Kidney epithelial cell (primary cell): ENCODE measurements at regions not wholly inside any gene's neighbourhood (a gene's known extent, or its start where the extent isn't known, plus 50 kb on each side); places are given as distances from the start of the nearest gene placed in this dataset.

Source experiments
- DNase-seq: peaks from one replicate; pipeline ENCODE4 v3.0.0-alpha.2; 2010; ENCODE audit warnings: low read depth
- H3K27me3 ChIP-seq: 2 replicates; pipeline ENCODE4 v1.6.0; 2011; ENCODE audit warnings: low read length; ENCODE audit not compliant: control insufficient read depth, insufficient read depth
- H3K36me3 ChIP-seq: 2 replicates; pipeline ENCODE4 v1.5.1; 2011; ENCODE audit warnings: low read length; ENCODE audit not compliant: control insufficient read depth, insufficient read depth
- H3K4me3 ChIP-seq: 2 replicates; pipeline ENCODE4 v1.5.1; 2011; ENCODE audit warnings: low read depth, mild to moderate bottlenecking, control low read depth, low read length
- CTCF ChIP-seq: IDR thresholded peaks from 2 replicates; pipeline ENCODE4 v1.5.1; 2011; ENCODE audit warnings: mild to moderate bottlenecking, moderate library complexity, low read length, control low read depth, inconsistent platforms; ENCODE audit not compliant: insufficient read depth, poor library complexity, severe bottlenecking

- Histone ChIP-seq H3K4me3 (no peak overlapping the region), H3K27me3 (no peaks in the 10 kb centered on the region), H3K36me3 (no peaks in the 10 kb centered on the region)
- TF ChIP-seq CTCF, result no peak
- DNase-seq, result no peak
Observed at GRCh38 chr6:153938876-153939275, 100.2 kb upstream of the OPRM1 start.

- TF ChIP-seq CTCF, result no peak
- no peaks in the 10 kb centered on the region for H3K27me3 ChIP-seq
- no peak overlapping the region for H3K4me3 ChIP-seq
- no peak for DNase-seq
- no peaks in the 10 kb centered on the region for H3K36me3 ChIP-seq
Observed at GRCh38 chr6:153931431-153931830, 107.6 kb upstream of the OPRM1 start.

GRCh38 chr6:153927867-153928266 is 111.2 kb upstream of the OPRM1 start:
- no peak for DNase-seq
- H3K36me3 ChIP-seq, result no peaks in the 10 kb centered on the region
- H3K27me3 ChIP-seq, result no peaks in the 10 kb centered on the region
- no peak overlapping the region for H3K4me3 ChIP-seq
- TF ChIP-seq CTCF, result no peak

- DNase-seq, result no peak
- no peaks in the 10 kb centered on the region for H3K36me3 ChIP-seq
- no peak overlapping the region for H3K4me3 ChIP-seq
- no peaks in the 10 kb centered on the region for H3K27me3 ChIP-seq
- no peak for TF ChIP-seq CTCF
Observed at GRCh38 chr6:153898360-153899059, 140.5 kb upstream of the OPRM1 start.

GRCh38 chr6:153882411-153882810 is 156.6 kb upstream of the OPRM1 start:
- DNase-seq, result no peak

More at GRCh38 chr6:153882411-153882810, 156.6 kb upstream of the OPRM1 start:
- H3K4me3 ChIP-seq, result no peak overlapping the region
- no peaks in the 10 kb centered on the region for H3K36me3 ChIP-seq
- TF ChIP-seq CTCF, result no peak
- H3K27me3 ChIP-seq, result no peaks in the 10 kb centered on the region
